Pancreas (tissue), 10 donors: ENCODE measurements at regions not wholly inside any gene's neighbourhood (a gene's known extent, or its start where the extent isn't known, plus 50 kb on each side); places are given as distances from the start of the nearest gene placed in this dataset.

ENCODE experiments used
- ATAC-seq, 4 donors: fragments of 200-7000 bp; cut with Tn5 transposase; one replicate each; pipeline versions ENCODE4 v1.8.0 to v1.9.1; 2020; ENCODE audit warnings: mild to moderate bottlenecking in 4 of 4, moderate library complexity in 4 of 4
- DNase-seq, 6 donors: peaks; one replicate each; pipeline ENCODE4 v3.0.0-alpha.2; 2020
- FAIRE-seq: peaks from 2 replicates; lab custom pipeline; 2012; peaks lifted over from hg19 to GRCh38; lab: Jason Lieb, UNC
- H3K27ac ChIP-seq, 4 donors: fragments of 200-600 bp; sonication (generic); 1 replicate in 3 of 4; 2 replicates in 1 of 4; pipeline versions ENCODE4 v1.5.0 to v1.8.0; 2020
- H3K27me3 ChIP-seq, 4 donors: fragments of 200-600 bp; one replicate each; pipeline ENCODE4 v1.8.0; 2021
- H3K36me3 ChIP-seq, 3 donors: fragments of 200-600 bp; sonication (generic) in 1 of 3; one replicate each; pipeline versions ENCODE4 v1.5.0 to v1.8.0; 2020 to 2021
- H3K4me1 ChIP-seq, 3 donors: fragments of 200-600 bp; one replicate each; pipeline ENCODE4 v1.8.0; 2021
- H3K4me3 ChIP-seq, 4 donors: fragments of 200-600 bp; sonication (generic) in 2 of 4; one replicate each; pipeline versions ENCODE4 v1.5.0 to v1.8.0; 2020 to 2021
- H3K9me3 ChIP-seq, 4 donors: fragments of 200-600 bp; one replicate each; pipeline ENCODE4 v1.8.0; 2021
- WGBS, 2 donors: extraction: QIAGEN DNeasy Blood & Tissue Kit; methylation state at CpG; one replicate each; pipeline ENCODE4 v1.1.7; 2013; 5-methylcytosine and 5-hydroxymethylcytosine counted together
- intact Hi-C, 3 donors: fragments of 100-400 bp; cut with DNase I; formaldehyde crosslinking; loops; one replicate each; pipeline versions ENCODE4 v1.11.1 to v1.14.2; 2022
- TF ChIP-seq, protein P1 (sequence below), 4 donors: fragments of 200-600 bp; sonication (generic) in 3 of 4; IDR thresholded peaks; one replicate each; pipeline versions ENCODE4 v1.5.0 to v1.8.0; 2021; ENCODE audit warnings: antibody characterized with exemption in 4 of 4
- donor health status: healthy with polysubstance abuse.
- donor health status: DM: no; HTN: no; CAD: no; lungs with moderate emphysema.
- donor health status: DM: no; HTN: no; CAD: no.
- donor health status: control.
- donor health status: control.
- donor health status: Bipolar disorder and iron deficiency.
- donor health status: DM: yes; HTN: yes; CAD: no.
- donor health status: DM: no; HTN: no; CAD: no.
- donor health status: DM: no; HTN: no; CAD: no.
- donor health status: DM: yes; HTN: yes; CAD: no.

DNA sequence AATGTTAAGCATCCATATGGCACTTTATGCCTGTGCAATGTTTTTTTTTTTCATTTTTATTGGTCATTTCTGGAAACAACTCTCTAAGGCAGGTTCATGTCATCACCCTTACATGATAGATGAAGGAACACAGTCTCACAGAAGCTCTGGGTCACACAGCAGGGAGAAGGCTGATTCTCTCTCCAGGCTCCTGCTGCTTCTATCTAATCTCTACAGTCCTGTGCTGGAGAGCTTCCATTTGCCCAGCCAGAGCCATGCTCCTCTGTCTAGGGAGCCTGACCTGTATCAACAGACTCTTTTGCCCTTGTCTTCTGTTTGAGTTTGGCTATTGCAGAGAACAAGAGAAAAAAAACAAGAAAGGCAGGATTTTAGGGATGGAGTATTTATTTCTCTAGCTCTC is 584.8 kb downstream of the MBD2 start:
- Histone ChIP-seq H3K4me3 (no peak overlapping the region), H3K27me3 (no peaks in the 10 kb centered on the region), H3K4me1 (no peaks in the 10 kb centered on the region), H3K9me3 (no peaks in the 10 kb centered on the region), H3K27ac (no peak overlapping the region), H3K36me3 (no peaks in the 10 kb centered on the region)
- ATAC-seq: no peak
- TF ChIP-seq, protein P1, sequence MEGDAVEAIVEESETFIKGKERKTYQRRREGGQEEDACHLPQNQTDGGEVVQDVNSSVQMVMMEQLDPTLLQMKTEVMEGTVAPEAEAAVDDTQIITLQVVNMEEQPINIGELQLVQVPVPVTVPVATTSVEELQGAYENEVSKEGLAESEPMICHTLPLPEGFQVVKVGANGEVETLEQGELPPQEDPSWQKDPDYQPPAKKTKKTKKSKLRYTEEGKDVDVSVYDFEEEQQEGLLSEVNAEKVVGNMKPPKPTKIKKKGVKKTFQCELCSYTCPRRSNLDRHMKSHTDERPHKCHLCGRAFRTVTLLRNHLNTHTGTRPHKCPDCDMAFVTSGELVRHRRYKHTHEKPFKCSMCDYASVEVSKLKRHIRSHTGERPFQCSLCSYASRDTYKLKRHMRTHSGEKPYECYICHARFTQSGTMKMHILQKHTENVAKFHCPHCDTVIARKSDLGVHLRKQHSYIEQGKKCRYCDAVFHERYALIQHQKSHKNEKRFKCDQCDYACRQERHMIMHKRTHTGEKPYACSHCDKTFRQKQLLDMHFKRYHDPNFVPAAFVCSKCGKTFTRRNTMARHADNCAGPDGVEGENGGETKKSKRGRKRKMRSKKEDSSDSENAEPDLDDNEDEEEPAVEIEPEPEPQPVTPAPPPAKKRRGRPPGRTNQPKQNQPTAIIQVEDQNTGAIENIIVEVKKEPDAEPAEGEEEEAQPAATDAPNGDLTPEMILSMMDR (IDR thresholded peaks at IDR 0.05): no peak
- no peak for FAIRE-seq
- no peak for DNase-seq
- intact Hi-C loops: no loop called here

DNA sequence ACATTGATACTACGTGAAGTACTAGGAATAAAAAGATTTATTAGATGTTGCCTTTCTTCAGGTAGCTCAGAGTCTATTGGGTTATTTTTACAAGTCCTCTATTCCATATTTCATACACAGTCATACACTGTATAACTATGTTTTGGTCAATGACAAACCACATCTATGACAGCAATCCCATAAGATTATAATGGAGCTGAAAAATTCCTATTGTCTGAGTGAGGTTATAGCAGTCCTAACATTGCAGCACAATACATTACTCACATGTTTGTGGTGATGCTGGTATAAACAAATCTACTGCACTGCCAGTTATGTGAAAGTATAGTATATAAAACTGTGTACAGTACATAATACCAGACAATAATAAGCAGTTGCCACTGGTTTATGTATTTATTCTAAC is 595.1 kb downstream of the MBD2 start:
- DNase-seq: no peak
- Histone ChIP-seq H3K27ac (no peak overlapping the region), H3K4me1 (no peaks in the 10 kb centered on the region), H3K4me3 (no peak overlapping the region), H3K9me3 (no peaks in the 10 kb centered on the region), H3K27me3 (no peaks in the 10 kb centered on the region), H3K36me3 (no peaks in the 10 kb centered on the region)
- no peak for FAIRE-seq
- WGBS, 2 donors: 53 to 64% methylated on average over 1 of the region's 1 CpG
- intact Hi-C loops: no loop called here
- TF ChIP-seq, protein P1 (IDR thresholded peaks at IDR 0.05): no peak
- no peak for ATAC-seq

DNA sequence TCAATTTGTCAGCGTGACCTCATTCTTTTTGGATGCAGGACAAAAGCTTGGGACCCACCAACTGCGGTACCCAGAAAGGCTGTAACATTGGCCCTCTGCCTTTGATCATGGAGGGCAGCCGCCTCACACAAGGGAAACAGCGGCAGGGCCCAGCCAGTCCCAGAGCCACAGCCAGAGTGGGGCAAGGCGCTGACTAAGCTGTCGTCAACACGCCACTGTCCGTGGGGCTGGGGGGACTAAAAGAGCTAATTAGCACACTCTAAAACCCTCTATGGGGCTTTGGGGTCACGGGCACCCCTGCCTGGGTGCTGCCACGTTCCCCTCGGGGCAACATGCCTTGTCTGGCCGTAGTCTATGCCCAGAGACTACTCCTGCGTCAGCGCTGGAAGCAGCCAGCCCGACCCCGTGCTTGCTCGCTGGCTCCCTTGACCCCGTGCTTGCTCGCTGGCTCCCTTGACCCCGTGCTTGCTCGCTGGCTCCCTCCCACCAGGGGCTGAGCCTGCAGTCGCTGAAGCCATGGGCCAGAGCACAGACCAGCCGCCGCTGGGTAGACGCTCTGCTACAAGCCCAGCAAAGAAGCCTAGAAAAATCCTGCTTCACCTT is 598.4 kb downstream of the MBD2 start:
- peak in 1 of 6 donors; percentile 66 for DNase-seq
- Histone ChIP-seq H3K4me3 (no peak overlapping the region), H3K36me3 (no peaks in the 10 kb centered on the region), H3K4me1 (no peaks in the 10 kb centered on the region), H3K27ac (no peak overlapping the region), H3K27me3 (no peaks in the 10 kb centered on the region), H3K9me3 (no peaks in the 10 kb centered on the region)
- ATAC-seq: no peak
- WGBS, 2 donors: 72 to 87% methylated on average over 25 of the region's 25 CpGs
- intact Hi-C loops: no loop called here
- FAIRE-seq: no peak
- TF ChIP-seq, protein P1 (IDR thresholded peaks at IDR 0.05): no peak

GRCh38 chr18:53610957-53611356 is 613.5 kb downstream of the MBD2 start:
- TF ChIP-seq, protein P1 (IDR thresholded peaks at IDR 0.05): no peak
- H3K9me3 ChIP-seq: no peaks in the 10 kb centered on the region
- no peaks in the 10 kb centered on the region for H3K27me3 ChIP-seq
- intact Hi-C loops: no loop called here
- no peak for FAIRE-seq
- H3K36me3 ChIP-seq: no peaks in the 10 kb centered on the region
- no peak for DNase-seq
- H3K27ac ChIP-seq: no peak overlapping the region
- 52 to 83% methylated on average over 1 of the region's 1 CpG for WGBS, 2 donors
- H3K4me3 ChIP-seq: no peak overlapping the region
- no peak for ATAC-seq
- H3K4me1 ChIP-seq: no peaks in the 10 kb centered on the region

DNA sequence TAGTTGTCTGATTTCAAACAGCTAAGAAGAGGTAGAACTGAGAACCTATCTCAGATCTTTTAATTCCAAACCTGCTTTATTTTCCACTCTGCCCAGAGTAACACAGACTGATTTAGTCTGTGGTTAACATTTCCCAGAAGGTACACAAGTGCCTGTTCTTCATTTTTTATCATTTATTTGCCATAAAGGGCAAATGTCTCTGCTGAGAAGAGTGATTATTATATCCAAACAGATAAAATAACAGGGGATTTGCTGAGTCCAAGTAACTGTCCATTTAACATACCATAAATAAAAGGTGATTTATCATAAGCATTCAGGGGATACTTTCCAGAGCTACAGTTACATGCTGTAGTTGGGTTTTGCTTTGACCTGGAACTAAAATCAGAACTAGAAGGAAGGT is 617.7 kb downstream of the MBD2 start:
- H3K36me3 ChIP-seq: no peaks in the 10 kb centered on the region
- no peak for FAIRE-seq

More for the DNA sequence above, 617.7 kb downstream of the MBD2 start:
- Histone ChIP-seq H3K4me3 (no peak overlapping the region), H3K27me3 (no peaks in the 10 kb centered on the region), H3K27ac (no peak overlapping the region), H3K9me3 (no peaks in the 10 kb centered on the region), H3K4me1 (no peaks in the 10 kb centered on the region)
- TF ChIP-seq, protein P1 (IDR thresholded peaks at IDR 0.05): no peak
- intact Hi-C loops: no loop called here
- ATAC-seq (no peak), DNase-seq (no peak)
